ENCODE measurements at regions not wholly inside any gene's neighbourhood (a gene's known extent, or its start where the extent isn't known, plus 50 kb on each side); places are given as distances from the start of the nearest gene placed in this dataset.

DNA sequence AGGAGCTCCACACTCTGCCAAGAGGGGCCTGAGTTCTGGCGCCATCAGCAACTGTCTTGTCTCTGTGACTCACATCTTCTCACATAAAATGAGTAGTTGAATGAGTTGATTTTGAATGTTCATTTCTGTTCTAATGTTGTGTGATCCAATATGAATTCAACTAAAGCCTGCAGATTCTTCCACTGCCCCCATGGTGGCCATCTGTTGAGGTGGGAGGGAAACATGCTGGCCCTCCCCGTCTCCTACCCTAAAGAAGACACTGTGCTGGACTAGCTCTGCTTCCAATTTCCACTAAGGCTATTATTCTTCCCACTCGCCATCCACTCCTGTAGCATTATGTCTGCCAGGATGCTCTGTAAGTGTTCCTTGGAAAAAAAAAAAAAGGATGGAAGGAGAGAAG lies 555.6 kb upstream of the LARGE1 start:
- no peak overlapping the region for H3K27ac ChIP-seq

DNA sequence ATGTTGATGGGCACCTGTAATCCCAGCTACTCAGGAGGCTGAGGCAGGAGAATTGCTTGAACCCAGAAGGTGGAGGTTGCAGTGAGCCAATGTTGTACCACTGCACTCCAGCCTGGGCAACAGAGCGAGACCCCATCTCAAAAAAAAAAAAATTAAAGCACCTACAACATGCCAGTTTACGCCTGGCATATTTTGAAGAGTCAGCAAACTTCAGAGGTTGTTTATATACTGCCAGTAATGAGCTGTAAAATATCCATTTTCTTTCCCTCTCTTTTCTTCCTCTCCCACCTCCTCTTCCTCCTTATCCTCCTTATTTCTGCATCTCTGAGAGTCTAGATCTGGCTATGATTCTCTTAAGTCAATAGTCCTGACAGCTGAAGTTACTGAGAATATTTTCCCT lies 556.5 kb upstream of the LARGE1 start:
- H3K27ac ChIP-seq: no peak overlapping the region
- TF ChIP-seq, protein P1, sequence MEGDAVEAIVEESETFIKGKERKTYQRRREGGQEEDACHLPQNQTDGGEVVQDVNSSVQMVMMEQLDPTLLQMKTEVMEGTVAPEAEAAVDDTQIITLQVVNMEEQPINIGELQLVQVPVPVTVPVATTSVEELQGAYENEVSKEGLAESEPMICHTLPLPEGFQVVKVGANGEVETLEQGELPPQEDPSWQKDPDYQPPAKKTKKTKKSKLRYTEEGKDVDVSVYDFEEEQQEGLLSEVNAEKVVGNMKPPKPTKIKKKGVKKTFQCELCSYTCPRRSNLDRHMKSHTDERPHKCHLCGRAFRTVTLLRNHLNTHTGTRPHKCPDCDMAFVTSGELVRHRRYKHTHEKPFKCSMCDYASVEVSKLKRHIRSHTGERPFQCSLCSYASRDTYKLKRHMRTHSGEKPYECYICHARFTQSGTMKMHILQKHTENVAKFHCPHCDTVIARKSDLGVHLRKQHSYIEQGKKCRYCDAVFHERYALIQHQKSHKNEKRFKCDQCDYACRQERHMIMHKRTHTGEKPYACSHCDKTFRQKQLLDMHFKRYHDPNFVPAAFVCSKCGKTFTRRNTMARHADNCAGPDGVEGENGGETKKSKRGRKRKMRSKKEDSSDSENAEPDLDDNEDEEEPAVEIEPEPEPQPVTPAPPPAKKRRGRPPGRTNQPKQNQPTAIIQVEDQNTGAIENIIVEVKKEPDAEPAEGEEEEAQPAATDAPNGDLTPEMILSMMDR (conservative IDR thresholded peaks at IDR 0.05): no peak

More for the DNA sequence above, 555.6 kb upstream of the LARGE1 start:
- TF ChIP-seq, protein P1 (conservative IDR thresholded peaks at IDR 0.05): no peak

DNA sequence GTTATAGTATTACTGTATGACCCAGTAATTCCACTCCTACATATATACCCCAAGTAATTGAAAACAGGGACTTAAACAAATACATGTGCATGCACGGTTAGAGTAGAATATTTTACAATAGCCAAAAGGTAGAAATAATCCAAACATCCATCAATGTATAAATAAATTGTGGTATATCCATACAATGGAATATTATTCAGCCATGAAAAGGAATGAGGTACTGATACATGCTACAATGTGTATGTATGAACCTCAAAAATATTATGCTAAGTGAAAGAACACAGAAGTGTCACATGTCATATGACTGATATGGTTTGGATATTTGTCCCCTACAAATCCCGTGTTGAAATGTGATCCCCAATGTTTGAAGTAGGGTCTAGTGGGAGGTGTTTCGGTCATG lies 560.8 kb upstream of the LARGE1 start:
- TF ChIP-seq, protein P1 (conservative IDR thresholded peaks at IDR 0.05): no peak
- H3K27ac ChIP-seq: no peak overlapping the region

DNA sequence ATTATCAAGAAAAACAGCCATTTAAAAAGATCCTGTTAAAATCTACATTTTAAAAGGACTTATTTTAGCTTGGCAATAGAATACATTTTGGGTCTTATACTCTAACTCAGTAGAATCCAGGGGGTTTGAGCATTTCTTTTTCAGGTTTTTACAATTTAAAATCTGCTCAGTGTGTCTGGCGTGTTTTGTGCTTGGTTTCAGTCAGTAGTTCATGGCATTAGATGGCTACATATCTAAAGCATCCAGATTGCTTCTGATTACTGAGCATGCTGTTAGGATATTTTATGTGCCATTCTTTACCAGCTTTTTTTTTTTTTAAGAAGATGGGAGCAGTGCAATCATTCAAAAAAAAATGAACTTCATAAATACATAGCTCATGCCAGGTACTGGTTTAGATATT lies 566.1 kb upstream of the LARGE1 start:
- TF ChIP-seq, protein P1 (conservative IDR thresholded peaks at IDR 0.05): no peak
- H3K27ac ChIP-seq: no peak overlapping the region

DNA sequence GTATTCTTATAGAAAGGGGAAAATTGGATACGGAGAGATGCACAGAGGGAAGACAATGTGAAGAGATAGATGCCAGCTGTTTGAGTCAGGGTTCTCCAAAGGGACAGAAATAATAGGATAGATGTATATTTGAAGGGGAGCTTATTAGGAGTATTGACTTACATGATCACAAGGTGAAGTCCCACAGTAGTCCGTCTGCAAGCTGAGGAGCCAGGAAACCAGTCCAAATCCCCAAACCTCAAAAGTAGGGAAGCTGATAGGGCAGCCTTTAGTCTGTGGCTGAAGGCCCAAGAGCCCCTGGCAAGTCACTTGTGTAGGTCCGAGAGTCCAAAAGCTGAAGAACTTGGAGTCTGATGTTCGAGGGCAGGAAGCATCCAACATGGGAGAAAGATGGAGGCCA lies 569.6 kb upstream of the LARGE1 start:
- no peak overlapping the region for H3K27ac ChIP-seq
- TF ChIP-seq, protein P1 (conservative IDR thresholded peaks at IDR 0.05): no peak

DNA sequence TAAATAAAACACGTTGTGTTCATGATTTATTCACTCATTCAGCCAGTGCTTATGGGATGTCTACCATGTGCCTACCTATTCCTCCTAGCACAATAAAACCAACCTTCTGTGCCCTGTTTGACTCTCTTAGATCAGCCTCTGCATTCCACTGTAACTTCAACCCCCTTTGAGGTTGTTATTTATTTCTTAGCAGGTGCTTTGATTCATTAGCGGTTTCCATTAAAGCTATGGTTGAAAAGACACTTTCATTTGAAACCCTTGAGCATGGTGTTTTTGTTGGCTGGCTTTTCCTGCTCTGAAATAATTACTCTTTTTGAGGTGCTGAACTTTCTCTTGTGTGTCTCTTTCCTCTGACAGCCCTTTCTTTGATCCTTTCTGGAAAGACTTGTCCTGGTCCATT lies 570.6 kb upstream of the LARGE1 start:
- TF ChIP-seq, protein P1 (conservative IDR thresholded peaks at IDR 0.05): no peak
- no peak overlapping the region for H3K27ac ChIP-seq

DNA sequence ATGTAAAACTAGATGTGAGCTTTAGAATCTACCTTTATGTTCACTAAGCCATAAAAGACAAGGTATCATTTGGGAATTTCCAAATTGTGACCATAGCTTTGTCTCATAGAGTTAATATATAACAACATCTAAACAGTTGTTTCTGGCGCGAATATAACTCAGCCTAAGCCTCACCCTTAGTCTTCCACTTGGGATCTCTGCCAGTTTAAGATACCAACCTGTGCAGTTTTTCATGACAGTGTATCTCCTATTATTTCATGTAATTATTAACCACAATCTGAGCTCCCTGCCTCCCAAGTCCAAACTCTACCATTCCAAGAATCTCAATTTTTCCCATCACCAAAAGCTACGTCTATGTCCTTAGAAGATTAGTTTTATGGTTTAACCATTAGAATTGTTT lies 572.5 kb upstream of the ISX start:
- H3K27ac ChIP-seq: no peak overlapping the region
- TF ChIP-seq, protein P1 (conservative IDR thresholded peaks at IDR 0.05): no peak
